ENCODE measurements at regions not wholly inside any gene's neighbourhood (a gene's known extent, or its start where the extent isn't known, plus 50 kb on each side); places are given as distances from the start of the nearest gene placed in this dataset.
"Not testable (repeated sequence)": the region's sequence is repeated elsewhere in the genome, so short reads cannot be mapped to it uniquely, and the experiment has no call there.

DNA sequence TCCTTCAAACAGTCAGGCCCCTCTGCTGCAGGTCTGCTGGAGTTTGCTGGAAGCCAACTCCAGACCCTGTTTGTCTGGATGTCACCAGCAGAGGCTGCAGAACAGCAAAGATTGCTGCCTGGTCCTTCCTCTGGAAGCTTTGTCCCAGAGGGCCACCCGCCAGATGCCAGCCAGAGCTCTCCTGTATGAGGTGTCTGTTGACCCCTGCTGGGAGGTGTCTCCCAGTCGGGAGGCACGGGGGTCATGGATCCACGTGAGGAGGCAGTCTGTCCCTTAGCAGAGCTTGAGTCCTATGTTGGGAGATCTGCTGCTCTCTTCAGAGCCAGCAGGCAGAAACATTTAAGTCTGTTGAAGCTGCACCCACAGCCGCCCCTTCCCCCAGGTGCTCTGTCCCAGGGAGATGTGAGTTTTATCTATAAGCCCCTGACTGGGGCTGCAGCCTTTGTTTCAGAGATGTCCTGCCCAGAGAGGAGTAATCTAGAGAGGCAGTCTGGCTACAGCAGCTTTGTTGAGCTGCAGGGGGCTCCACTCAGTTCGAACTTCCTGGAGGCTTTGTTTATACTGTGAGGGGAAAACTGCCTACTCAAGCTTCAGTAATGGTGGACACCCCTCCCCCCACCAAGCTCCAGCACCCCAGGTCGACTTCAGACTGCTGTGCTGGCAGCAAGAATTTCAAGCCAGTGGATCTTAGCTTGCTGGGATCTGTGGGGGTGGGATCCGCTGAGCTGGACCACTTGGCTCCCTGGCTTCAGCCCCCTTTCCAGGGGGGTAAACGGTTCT is 72.1 kb downstream of the OGFRL1 start:
- H3K36me3 Mint-ChIP-seq (ENCODE audit: low read depth); DNase-seq; H3K27ac Mint-ChIP-seq; H3K4me1 Mint-ChIP-seq; H3K9me3 ChIP-seq (ENCODE audit: control insufficient read depth, low read length, poor library complexity, severe bottlenecking); H3K4me3 Mint-ChIP-seq; ATAC-seq: not testable (repeated sequence)
- peaks cover 46% of the 10 kb centered on the region for H3K27me3 Mint-ChIP-seq

DNA sequence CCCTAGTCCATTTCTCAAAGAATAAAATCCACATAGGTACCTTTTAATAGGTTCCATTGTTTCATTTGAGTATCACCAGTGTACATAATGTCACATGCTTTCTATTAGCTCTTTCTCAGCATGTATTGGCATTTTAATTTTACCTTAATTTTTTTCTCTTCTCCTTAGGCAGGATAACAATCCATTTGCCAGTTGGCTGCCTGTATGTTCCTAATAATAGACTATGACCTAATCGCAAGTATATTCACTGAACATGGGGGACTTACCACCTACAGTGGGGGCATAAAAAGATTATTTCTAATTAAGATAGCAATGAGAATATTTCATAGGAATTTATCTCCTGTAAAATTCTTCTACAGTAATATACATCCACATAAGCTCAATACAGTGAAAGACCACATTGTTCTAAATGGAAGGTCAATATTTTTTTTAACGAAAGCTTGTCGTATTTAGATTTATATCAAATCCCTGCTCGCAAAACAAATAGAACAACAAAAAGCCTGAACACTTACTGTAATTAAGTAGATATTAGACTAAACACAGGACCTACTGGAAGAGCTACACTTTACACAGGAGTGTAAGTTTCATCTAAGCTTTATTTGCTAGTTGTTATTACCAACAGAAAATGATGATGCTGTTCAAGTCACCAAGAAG is 76.4 kb downstream of the OGFRL1 start:
- H3K9me3 ChIP-seq (ENCODE audit: control insufficient read depth, low read length, poor library complexity, severe bottlenecking) = no peaks in the 10 kb centered on the region
- ATAC-seq (no peak), DNase-seq (no peak)
- Mint-ChIP-seq H3K27me3 (peaks cover 53% of the 10 kb centered on the region), H3K36me3 (ENCODE audit: low read depth) (peaks cover 2% of the 10 kb centered on the region), H3K4me1 (peaks cover 7% of the 10 kb centered on the region), H3K4me3 (no peak overlapping the region), H3K27ac (no peak overlapping the region)

- Mint-ChIP-seq H3K27me3 (peaks cover 38% of the 10 kb centered on the region), H3K36me3 (ENCODE audit: low read depth) (no peaks in the 10 kb centered on the region), H3K4me3 (no peak overlapping the region), H3K4me1 (peaks cover 7% of the 10 kb centered on the region), H3K27ac (no peak overlapping the region)
- no peak for DNase-seq
- no peaks in the 10 kb centered on the region for H3K9me3 ChIP-seq (ENCODE audit: control insufficient read depth, low read length, poor library complexity, severe bottlenecking)
- ATAC-seq = no peak
Observed at GRCh38 chr6:71367756-71368155, 79.1 kb downstream of the OGFRL1 start.

GRCh38 chr6:71368284-71368683 is 79.7 kb downstream of the OGFRL1 start:
- peaks cover 7% of the 10 kb centered on the region for H3K4me1 Mint-ChIP-seq
- H3K9me3 ChIP-seq (ENCODE audit: control insufficient read depth, low read length, poor library complexity, severe bottlenecking) = no peaks in the 10 kb centered on the region
- H3K4me3 Mint-ChIP-seq = no peak overlapping the region
- H3K27me3 Mint-ChIP-seq = peaks cover 33% of the 10 kb centered on the region
- H3K36me3 Mint-ChIP-seq (ENCODE audit: low read depth) = no peaks in the 10 kb centered on the region
- no peak for DNase-seq
- no peak overlapping the region for H3K27ac Mint-ChIP-seq
- no peak for ATAC-seq

DNA sequence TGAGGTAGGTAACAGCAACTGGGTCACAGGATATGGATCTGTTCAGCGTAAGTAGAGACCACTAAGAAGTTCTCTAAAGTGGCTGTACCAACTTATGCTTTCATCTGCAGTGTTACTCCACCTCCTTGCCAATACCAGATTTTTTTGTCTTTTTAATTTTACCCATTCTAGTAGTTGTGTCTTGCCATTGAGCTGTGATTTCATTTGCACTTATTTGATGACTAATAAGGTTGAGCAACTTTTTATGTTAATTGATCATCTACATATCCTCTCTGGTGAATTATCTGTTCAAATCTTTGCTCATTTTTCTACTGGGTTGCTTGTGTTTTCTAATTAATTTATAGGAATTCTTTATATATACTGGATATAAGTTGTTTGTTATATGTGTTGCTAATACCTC is 82.9 kb downstream of the OGFRL1 start:
- DNase-seq (no peak), ATAC-seq (no peak)
- Mint-ChIP-seq H3K27me3 (peaks cover 30% of the 10 kb centered on the region), H3K4me3 (no peak overlapping the region), H3K27ac (no peak overlapping the region), H3K4me1 (peaks cover 5% of the 10 kb centered on the region), H3K36me3 (ENCODE audit: low read depth) (no peaks in the 10 kb centered on the region)
- H3K9me3 ChIP-seq (ENCODE audit: control insufficient read depth, low read length, poor library complexity, severe bottlenecking) = no peaks in the 10 kb centered on the region

DNA sequence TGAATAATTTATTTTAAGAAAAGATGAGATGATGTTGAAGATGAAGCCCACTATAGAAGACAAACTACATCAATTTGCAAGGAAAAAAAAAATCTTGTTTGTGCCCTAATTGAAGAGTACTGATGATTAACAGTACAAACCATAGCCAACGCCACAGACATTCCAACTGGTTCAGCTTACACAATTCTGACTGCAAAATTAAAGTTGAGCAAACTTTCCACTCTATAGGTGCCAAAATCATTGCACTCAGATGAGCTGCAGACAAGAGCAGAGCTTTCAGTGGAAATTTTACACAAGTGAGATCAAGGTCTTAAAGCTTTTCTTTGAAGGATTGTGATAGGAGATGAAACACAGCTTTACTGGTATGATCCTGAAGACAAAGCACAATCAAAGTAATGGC is 85.3 kb downstream of the OGFRL1 start:
- H3K4me1 Mint-ChIP-seq = no peaks in the 10 kb centered on the region
- no peak overlapping the region for H3K27ac Mint-ChIP-seq
- no peaks in the 10 kb centered on the region for H3K9me3 ChIP-seq (ENCODE audit: control insufficient read depth, low read length, poor library complexity, severe bottlenecking)
- no peaks in the 10 kb centered on the region for H3K36me3 Mint-ChIP-seq (ENCODE audit: low read depth)
- H3K27me3 Mint-ChIP-seq = peaks cover 29% of the 10 kb centered on the region
- ATAC-seq (no peak), DNase-seq (no peak)
- H3K4me3 Mint-ChIP-seq = no peak overlapping the region

GRCh38 chr6:71375676-71376075 is 87.1 kb downstream of the OGFRL1 start:
- Mint-ChIP-seq H3K4me3 (no peak overlapping the region), H3K4me1 (no peaks in the 10 kb centered on the region), H3K27me3 (peaks cover 35% of the 10 kb centered on the region), H3K36me3 (ENCODE audit: low read depth) (no peaks in the 10 kb centered on the region), H3K27ac (no peak overlapping the region)
- no peak for DNase-seq
- ATAC-seq = no peak
- no peaks in the 10 kb centered on the region for H3K9me3 ChIP-seq (ENCODE audit: control insufficient read depth, low read length, poor library complexity, severe bottlenecking)

DNA sequence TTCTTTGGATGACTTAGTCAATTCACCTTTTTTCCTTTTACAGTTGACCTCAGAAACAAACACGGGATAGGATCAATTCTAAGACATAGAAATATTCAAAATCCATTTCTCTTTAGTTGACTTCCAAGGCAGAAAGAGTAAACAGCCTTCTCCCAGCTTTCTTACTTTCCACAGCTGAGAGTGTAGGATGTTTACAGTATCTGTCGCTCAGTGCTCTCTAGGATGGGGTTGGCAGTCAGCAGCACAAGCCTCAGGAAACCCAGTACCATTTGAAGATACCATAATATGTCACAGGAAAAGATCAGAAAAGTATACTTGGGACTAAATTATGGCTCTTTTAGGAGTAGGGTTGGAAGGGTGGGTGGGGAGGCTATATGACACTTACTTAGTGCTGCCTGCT is 88.2 kb downstream of the OGFRL1 start:
- Mint-ChIP-seq H3K4me1 (no peaks in the 10 kb centered on the region), H3K27me3 (peaks cover 35% of the 10 kb centered on the region), H3K36me3 (ENCODE audit: low read depth) (no peaks in the 10 kb centered on the region), H3K4me3 (no peak overlapping the region), H3K27ac (no peak overlapping the region)
- ATAC-seq (no peak), DNase-seq (no peak)
- no peaks in the 10 kb centered on the region for H3K9me3 ChIP-seq (ENCODE audit: control insufficient read depth, low read length, poor library complexity, severe bottlenecking)

GRCh38 chr6:71383476-71383875 is 94.9 kb downstream of the OGFRL1 start:
- Mint-ChIP-seq H3K36me3 (ENCODE audit: low read depth) (no peaks in the 10 kb centered on the region), H3K27me3 (peaks cover 12% of the 10 kb centered on the region), H3K27ac (no peak overlapping the region), H3K4me3 (no peak overlapping the region), H3K4me1 (no peaks in the 10 kb centered on the region)
- no peak for ATAC-seq
- H3K9me3 ChIP-seq (ENCODE audit: control insufficient read depth, low read length, poor library complexity, severe bottlenecking) = no peaks in the 10 kb centered on the region
- DNase-seq = no peak

GRCh38 chr6:71383901-71384489 is 95.4 kb downstream of the OGFRL1 start:
- ATAC-seq (no peak), DNase-seq (no peak)
- peaks cover 8% of the 10 kb centered on the region for H3K27me3 Mint-ChIP-seq
- no peaks in the 10 kb centered on the region for H3K36me3 Mint-ChIP-seq (ENCODE audit: low read depth)
- no peaks in the 10 kb centered on the region for H3K9me3 ChIP-seq (ENCODE audit: control insufficient read depth, low read length, poor library complexity, severe bottlenecking)
- H3K4me3 Mint-ChIP-seq = no peak overlapping the region
- H3K4me1 Mint-ChIP-seq = no peaks in the 10 kb centered on the region
- no peak overlapping the region for H3K27ac Mint-ChIP-seq

DNA sequence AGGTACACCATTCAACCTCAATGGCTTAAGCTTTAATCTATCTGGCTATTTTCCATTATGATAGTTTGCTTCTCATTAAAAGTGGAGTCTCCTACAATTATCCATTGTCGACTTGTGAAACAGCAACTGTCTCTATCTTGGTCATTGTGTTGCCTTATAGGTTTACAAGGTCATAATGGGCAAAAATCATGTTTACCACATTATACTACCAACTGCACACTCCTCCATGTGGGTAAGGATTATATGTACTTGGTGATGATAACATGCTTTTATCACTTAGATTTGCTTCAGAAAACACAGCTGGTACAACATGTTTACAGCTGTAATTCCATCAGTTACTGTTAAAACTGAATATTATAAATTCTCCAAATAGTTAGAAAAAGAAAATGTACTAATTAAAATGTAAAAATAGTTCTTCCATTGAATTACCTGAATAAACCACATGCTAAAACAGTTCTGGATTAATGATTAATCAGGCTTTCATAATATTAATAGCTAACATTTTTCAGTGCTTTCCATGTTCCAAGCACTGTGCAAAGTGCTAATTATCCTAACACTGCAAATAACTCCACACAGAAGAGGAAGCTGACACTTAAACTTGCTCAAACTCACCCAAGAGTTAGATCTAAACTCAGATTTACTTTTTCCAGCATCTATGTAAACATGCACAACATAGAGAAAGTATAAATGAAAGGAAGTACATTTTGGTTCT is 96.7 kb downstream of the OGFRL1 start:
- Mint-ChIP-seq H3K4me1 (no peaks in the 10 kb centered on the region), H3K27me3 (peaks cover 15% of the 10 kb centered on the region), H3K36me3 (ENCODE audit: low read depth) (no peaks in the 10 kb centered on the region), H3K4me3 (no peak overlapping the region), H3K27ac (no peak overlapping the region)
- no peaks in the 10 kb centered on the region for H3K9me3 ChIP-seq (ENCODE audit: control insufficient read depth, low read length, poor library complexity, severe bottlenecking)
- DNase-seq (no peak), ATAC-seq (no peak)

DNA sequence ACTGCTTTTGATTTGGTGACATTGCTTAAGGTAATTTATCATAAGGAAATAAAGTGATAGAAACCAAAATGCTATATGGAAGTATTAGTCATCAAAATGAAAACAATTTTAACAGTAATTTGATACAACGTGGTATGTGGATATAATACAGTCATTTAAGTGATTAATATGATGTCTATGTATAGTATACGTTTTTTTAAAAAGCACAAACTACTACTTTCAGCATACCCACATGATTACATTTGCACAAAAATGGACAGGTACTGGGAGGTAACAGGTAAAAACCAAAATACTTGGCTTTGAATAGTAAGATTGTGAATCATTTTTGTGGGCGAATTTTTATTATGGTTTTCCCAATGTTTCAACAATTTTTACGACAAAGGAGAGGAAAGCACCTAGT is 97.6 kb downstream of the OGFRL1 start:
- H3K36me3 Mint-ChIP-seq (ENCODE audit: low read depth) = no peaks in the 10 kb centered on the region
- peaks cover 12% of the 10 kb centered on the region for H3K27me3 Mint-ChIP-seq
- no peak overlapping the region for H3K4me3 Mint-ChIP-seq
- no peak for DNase-seq
- no peaks in the 10 kb centered on the region for H3K4me1 Mint-ChIP-seq
- no peaks in the 10 kb centered on the region for H3K9me3 ChIP-seq (ENCODE audit: control insufficient read depth, low read length, poor library complexity, severe bottlenecking)
- no peak overlapping the region for H3K27ac Mint-ChIP-seq
- ATAC-seq = no peak

DNA sequence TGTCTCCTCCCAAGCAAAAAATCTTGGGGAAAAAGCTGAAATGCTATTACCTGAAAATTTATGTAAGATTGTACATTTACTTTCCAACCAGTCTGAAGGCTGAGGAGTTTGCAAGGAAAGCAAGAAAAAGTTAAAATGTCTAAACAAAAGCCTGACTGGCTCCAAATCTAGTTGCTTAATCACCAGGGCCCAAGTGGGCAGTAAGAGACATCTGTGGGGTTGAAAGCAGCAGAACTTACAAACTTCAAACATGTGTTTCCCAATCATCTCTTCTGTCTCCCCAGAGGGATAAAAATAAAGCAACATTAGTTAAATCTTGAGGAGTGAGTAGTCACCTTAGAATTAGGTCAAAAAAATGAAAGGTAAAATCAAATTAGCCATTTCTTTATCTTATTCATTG is 98.6 kb downstream of the OGFRL1 start:
- H3K27me3 Mint-ChIP-seq = peaks cover 18% of the 10 kb centered on the region
- H3K27ac Mint-ChIP-seq = no peak overlapping the region
- ATAC-seq (no peak), DNase-seq (no peak)
- no peaks in the 10 kb centered on the region for H3K9me3 ChIP-seq (ENCODE audit: control insufficient read depth, low read length, poor library complexity, severe bottlenecking)
- no peak overlapping the region for H3K4me3 Mint-ChIP-seq
- no peaks in the 10 kb centered on the region for H3K36me3 Mint-ChIP-seq (ENCODE audit: low read depth)
- no peaks in the 10 kb centered on the region for H3K4me1 Mint-ChIP-seq

Measured in T-helper 17 cell (primary cell).